Calu3 (cell line): ENCODE measurements at regions not wholly inside any gene's neighbourhood (a gene's known extent, or its start where the extent isn't known, plus 50 kb on each side); places are given as distances from the start of the nearest gene placed in this dataset.
"Not testable (repeated sequence)": the region's sequence is repeated elsewhere in the genome, so short reads cannot be mapped to it uniquely, and the experiment has no call there.

ENCODE experiments used
- BruUV-seq: library from RNA; stranded (reverse); fragments of 400-500 nt; replicated peaks from 2 replicates; lab custom pipeline; 2021; lab: Mats Ljungman, UMichigan
- CTCF ChIA-PET: fragments of 300-600 bp; sonication (Branson Sonifier 250); formaldehyde crosslinking; loops from one replicate; lab custom pipeline; 2022; ENCODE audit warnings: antibody characterized with exemption; lab: Charles Lee
- DNase-seq: peaks from one replicate; pipeline ENCODE4 v3.0.0; 2022
- H3K27ac Mint-ChIP-seq: one replicate; pipeline ENCODE4 v1.8.0; 2022; ENCODE audit warnings: mixed read lengths; ENCODE audit not compliant: unreplicated experiment
- H3K27me3 Mint-ChIP-seq: one replicate; pipeline ENCODE4 v1.8.0; 2022; ENCODE audit warnings: mixed read lengths; ENCODE audit not compliant: unreplicated experiment
- H3K36me3 Mint-ChIP-seq: one replicate; pipeline ENCODE4 v1.8.0; 2022; ENCODE audit warnings: mild to moderate bottlenecking, moderate library complexity, mixed read lengths; ENCODE audit not compliant: insufficient read depth, unreplicated experiment
- H3K4me1 Mint-ChIP-seq: one replicate; pipeline ENCODE4 v1.8.0; 2022; ENCODE audit warnings: mild to moderate bottlenecking, low read depth, mixed read lengths; ENCODE audit not compliant: unreplicated experiment
- H3K4me3 Mint-ChIP-seq: one replicate; pipeline ENCODE4 v1.8.0; 2022; ENCODE audit warnings: mild to moderate bottlenecking, low read depth, moderate library complexity, mixed read lengths; ENCODE audit not compliant: unreplicated experiment
- H3K9me3 Mint-ChIP-seq: one replicate; pipeline ENCODE4 v1.8.0; 2022; ENCODE audit warnings: low read depth, mixed read lengths; ENCODE audit not compliant: unreplicated experiment
- intact Hi-C: fragments of 100-400 bp; cut with micrococcal nuclease; formaldehyde crosslinking; loops from one replicate; pipeline ENCODE4 v1.10.0; 2022; ENCODE audit not compliant: unreplicated experiment
- TF ChIP-seq, protein P1 (sequence below): fragments of 200-600 bp; IDR thresholded peaks from one replicate; pipeline ENCODE4 v1.8.0; 2022; ENCODE audit warnings: antibody characterized with exemption; ENCODE audit not compliant: unreplicated experiment

DNA sequence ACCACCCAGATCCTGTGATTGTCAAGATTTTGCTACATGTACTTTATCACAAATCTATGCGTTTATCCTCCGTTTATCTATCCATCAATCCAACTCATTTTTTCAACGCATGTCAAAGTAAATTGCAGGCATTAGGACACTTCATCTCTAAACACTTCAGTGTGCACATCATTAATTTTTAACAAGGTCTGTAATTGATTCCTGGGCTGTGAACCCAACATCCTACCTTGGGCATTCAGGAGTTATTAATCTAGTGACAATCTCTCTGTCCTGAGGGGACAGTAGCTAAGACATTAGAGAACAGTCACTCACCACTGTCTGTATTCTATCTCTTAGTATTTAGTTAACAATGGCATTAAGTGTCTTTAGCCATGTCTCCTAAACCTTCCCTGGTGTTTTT lies 264.7 kb downstream of the SOX9 start:
- CTCF ChIA-PET: interaction anchor here (0.6 kb wide), 1 partner anchor 159 kb away, joined by 4 read pairs; no protein-coding TSS in a partner anchor
- BruUV-seq: no TSS peak
- Mint-ChIP-seq H3K27me3 (no peaks in the 10 kb centered on the region), H3K27ac (peak overlapping the region; percentile 15), H3K36me3 (peaks cover 25% of the 10 kb centered on the region), H3K4me3 (no peak overlapping the region), H3K9me3 (no peaks in the 10 kb centered on the region), H3K4me1 (peaks cover 65% of the 10 kb centered on the region)
- no peak for DNase-seq
- TF ChIP-seq, protein P1, sequence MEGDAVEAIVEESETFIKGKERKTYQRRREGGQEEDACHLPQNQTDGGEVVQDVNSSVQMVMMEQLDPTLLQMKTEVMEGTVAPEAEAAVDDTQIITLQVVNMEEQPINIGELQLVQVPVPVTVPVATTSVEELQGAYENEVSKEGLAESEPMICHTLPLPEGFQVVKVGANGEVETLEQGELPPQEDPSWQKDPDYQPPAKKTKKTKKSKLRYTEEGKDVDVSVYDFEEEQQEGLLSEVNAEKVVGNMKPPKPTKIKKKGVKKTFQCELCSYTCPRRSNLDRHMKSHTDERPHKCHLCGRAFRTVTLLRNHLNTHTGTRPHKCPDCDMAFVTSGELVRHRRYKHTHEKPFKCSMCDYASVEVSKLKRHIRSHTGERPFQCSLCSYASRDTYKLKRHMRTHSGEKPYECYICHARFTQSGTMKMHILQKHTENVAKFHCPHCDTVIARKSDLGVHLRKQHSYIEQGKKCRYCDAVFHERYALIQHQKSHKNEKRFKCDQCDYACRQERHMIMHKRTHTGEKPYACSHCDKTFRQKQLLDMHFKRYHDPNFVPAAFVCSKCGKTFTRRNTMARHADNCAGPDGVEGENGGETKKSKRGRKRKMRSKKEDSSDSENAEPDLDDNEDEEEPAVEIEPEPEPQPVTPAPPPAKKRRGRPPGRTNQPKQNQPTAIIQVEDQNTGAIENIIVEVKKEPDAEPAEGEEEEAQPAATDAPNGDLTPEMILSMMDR: no peak
- intact Hi-C loops: no loop called here

DNA sequence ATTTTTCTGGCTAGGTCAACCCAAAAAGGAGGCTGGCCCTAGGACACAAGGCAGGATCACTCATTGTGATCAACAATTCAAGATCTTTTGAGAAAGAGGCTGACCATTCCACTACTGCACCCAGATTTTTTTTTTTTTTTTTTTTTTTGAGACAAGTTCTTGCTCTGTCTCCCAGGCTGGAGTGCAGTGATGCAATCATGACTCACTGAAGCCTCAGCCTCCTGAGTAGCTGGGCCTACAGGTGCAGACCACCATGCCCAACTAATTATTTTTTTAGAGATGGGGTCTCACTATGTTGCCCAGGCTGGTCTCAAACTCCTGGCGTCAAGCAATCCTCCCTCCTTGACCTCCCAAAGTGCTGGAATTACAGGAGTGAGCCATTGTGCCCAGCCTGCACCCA lies 265.4 kb downstream of the SOX9 start:
- DNase-seq, BruUV-seq, H3K27me3 Mint-ChIP-seq, H3K9me3 Mint-ChIP-seq, intact Hi-C loops: not testable (repeated sequence)
- CTCF ChIA-PET: interaction anchor here (0.6 to 0.7 kb wide), 2 partner anchors 160 to 251 kb away, joined by 3 to 4 read pairs; no protein-coding TSS in a partner anchor
- H3K4me1 Mint-ChIP-seq: peaks cover 72% of the 10 kb centered on the region
- peaks cover 32% of the 10 kb centered on the region for H3K36me3 Mint-ChIP-seq
- H3K27ac Mint-ChIP-seq: peak overlapping the region; percentile 70
- peak overlapping the region; percentile 5 for H3K4me3 Mint-ChIP-seq

- H3K36me3 Mint-ChIP-seq: peaks cover 34% of the 10 kb centered on the region
- DNase-seq: no peak
- no TSS peak for BruUV-seq
- H3K27me3 Mint-ChIP-seq: no peaks in the 10 kb centered on the region
- H3K27ac Mint-ChIP-seq: peak overlapping the region; percentile 70
- peaks cover 74% of the 10 kb centered on the region for H3K4me1 Mint-ChIP-seq
- CTCF ChIA-PET: interaction anchor here (0.7 kb wide), 2 partner anchors 251 to 1088 kb away, joined by 3 read pairs; no protein-coding TSS in a partner anchor
- intact Hi-C loops: no loop called here
- no peaks in the 10 kb centered on the region for H3K9me3 Mint-ChIP-seq
- TF ChIP-seq, protein P1: no peak
- peak overlapping the region; percentile 5 for H3K4me3 Mint-ChIP-seq
These were observed 265.9 kb downstream of the SOX9 start for GRCh38 chr17:72386619-72387237.

- BruUV-seq: no TSS peak
- Mint-ChIP-seq H3K27me3 (no peaks in the 10 kb centered on the region), H3K36me3 (peaks cover 34% of the 10 kb centered on the region), H3K27ac (peak overlapping the region; percentile 70), H3K4me3 (no peak overlapping the region), H3K9me3 (no peaks in the 10 kb centered on the region), H3K4me1 (peaks cover 72% of the 10 kb centered on the region)
- intact Hi-C loops: no loop called here
- DNase-seq: no peak
- CTCF ChIA-PET: interaction anchor here (0.6 to 0.7 kb wide), 3 partner anchors 138 to 1089 kb away, joined by 3 to 4 read pairs (median 4); no protein-coding TSS in a partner anchor
- TF ChIP-seq, protein P1: no peak
These were observed 266.7 kb downstream of the SOX9 start for GRCh38 chr17:72387487-72387886.

DNA sequence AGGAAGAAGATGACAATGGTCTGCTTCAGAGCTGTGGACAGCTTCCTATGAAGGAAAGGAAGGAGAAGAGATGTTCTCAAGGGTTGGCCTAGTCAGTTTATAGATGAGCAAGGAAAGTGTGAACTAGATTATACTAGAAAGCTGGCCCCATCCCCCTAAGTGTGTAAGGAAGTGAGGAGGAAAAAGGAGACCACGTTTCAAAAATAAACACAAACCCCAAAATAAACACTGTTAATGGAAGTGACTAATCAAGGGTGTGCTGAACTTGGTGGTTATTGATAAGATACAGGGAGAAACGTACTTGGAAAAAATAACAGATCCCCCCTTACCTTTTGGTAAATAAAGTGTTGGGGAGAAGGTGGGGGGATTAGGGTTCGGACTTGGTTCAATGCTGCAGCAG lies 267.1 kb downstream of the SOX9 start:
- no peak for DNase-seq
- TF ChIP-seq, protein P1: no peak
- H3K9me3 Mint-ChIP-seq: no peaks in the 10 kb centered on the region
- H3K4me3 Mint-ChIP-seq: no peak overlapping the region
- intact Hi-C loops: no loop called here
- no TSS peak for BruUV-seq
- CTCF ChIA-PET: interaction anchor here (0.6 to 0.7 kb wide), 2 partner anchors 137 to 329 kb away, joined by 4 read pairs; no protein-coding TSS in a partner anchor
- peak overlapping the region; percentile 70 for H3K27ac Mint-ChIP-seq
- peaks cover 73% of the 10 kb centered on the region for H3K4me1 Mint-ChIP-seq
- H3K27me3 Mint-ChIP-seq: no peaks in the 10 kb centered on the region
- H3K36me3 Mint-ChIP-seq: peaks cover 38% of the 10 kb centered on the region
